GM12865 (cell line): ENCODE measurements at regions not wholly inside any gene's neighbourhood (a gene's known extent, or its start where the extent isn't known, plus 50 kb on each side); places are given as distances from the start of the nearest gene placed in this dataset.
"Not testable (repeated sequence)": the region's sequence is repeated elsewhere in the genome, so short reads cannot be mapped to it uniquely, and the experiment has no call there.

Source experiments
- DNase-seq: peaks from one replicate; pipeline ENCODE4 v3.0.0; 2010; ENCODE audit warnings: low read depth
- H3K4me3 ChIP-seq: 2 replicates; pipeline ENCODE4 v1.5.1; 2011; ENCODE audit warnings: mild to moderate bottlenecking, low read depth, low read length, control low read depth
- TF ChIP-seq, protein P1 (sequence below): IDR thresholded peaks from 2 replicates; pipeline ENCODE4 v1.5.1; 2011; ENCODE audit warnings: low read length, control low read depth, low read depth, inconsistent platforms; ENCODE audit not compliant: insufficient read depth; ENCODE audit errors: missing control alignments

DNA sequence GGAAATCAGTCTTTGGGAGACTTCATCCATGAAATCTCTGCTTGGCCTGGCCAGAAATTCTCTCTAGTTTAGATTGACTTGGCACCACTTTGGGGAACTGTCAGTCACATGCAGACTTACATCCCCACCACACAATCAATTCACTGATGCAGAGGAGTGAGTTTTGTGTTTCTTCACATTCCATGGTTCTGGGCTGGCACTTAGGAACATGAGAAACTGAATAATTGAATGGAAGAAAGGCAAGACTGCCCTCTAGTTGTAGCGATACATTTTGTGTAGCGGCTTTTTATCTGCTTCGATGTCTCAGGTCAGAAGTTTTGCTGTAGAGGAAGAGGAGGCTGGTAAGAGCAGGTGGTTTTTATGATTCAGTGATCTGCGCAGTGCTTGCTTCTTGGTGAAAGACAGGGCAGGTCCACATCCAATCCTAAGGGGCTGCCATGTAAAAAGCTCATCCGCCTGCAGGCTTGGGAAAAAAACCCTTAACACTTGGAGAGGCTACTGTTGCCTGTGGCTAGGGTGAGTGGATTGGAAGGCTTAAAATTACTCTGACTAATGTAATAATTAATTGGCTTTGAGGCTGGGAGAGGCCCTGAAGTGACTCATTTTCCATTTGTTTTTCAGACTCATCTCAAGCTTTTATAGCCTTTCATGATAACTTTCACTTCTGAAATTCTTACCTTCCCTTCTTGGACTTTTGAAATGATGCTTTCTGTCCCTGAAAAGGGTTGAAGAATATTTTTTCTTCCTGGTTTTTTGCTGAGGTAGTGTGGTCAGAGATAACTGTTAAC is 75.4 kb upstream of the LPCAT1 start:
- DNase-seq = peak; percentile 54
- TF ChIP-seq, protein P1, sequence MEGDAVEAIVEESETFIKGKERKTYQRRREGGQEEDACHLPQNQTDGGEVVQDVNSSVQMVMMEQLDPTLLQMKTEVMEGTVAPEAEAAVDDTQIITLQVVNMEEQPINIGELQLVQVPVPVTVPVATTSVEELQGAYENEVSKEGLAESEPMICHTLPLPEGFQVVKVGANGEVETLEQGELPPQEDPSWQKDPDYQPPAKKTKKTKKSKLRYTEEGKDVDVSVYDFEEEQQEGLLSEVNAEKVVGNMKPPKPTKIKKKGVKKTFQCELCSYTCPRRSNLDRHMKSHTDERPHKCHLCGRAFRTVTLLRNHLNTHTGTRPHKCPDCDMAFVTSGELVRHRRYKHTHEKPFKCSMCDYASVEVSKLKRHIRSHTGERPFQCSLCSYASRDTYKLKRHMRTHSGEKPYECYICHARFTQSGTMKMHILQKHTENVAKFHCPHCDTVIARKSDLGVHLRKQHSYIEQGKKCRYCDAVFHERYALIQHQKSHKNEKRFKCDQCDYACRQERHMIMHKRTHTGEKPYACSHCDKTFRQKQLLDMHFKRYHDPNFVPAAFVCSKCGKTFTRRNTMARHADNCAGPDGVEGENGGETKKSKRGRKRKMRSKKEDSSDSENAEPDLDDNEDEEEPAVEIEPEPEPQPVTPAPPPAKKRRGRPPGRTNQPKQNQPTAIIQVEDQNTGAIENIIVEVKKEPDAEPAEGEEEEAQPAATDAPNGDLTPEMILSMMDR = peak; percentile 15

DNA sequence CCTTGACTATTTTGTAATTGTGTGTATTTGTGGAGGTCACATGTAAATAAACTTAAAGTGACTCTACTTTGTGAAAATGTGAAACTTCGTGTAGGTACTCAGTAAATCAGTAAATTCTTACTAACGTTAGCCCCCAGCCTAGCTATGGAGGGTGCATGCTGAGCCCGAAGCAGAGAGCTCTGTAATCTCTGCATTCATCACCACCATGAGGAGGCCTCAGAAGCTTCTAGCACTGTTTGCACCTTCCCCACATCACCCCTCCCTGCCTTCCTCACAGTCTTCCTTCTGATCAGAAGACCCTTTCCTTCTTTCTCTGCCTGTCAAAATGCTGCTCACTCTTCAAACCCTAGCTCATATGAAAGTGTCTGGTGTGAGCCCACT is 73.3 kb upstream of the LPCAT1 start:
- DNase-seq = peak; percentile 29
- H3K4me3 ChIP-seq = peak overlapping the region; percentile 39

More for the DNA sequence above, 75.4 kb upstream of the LPCAT1 start:
- not testable (repeated sequence) for H3K4me3 ChIP-seq

DNA sequence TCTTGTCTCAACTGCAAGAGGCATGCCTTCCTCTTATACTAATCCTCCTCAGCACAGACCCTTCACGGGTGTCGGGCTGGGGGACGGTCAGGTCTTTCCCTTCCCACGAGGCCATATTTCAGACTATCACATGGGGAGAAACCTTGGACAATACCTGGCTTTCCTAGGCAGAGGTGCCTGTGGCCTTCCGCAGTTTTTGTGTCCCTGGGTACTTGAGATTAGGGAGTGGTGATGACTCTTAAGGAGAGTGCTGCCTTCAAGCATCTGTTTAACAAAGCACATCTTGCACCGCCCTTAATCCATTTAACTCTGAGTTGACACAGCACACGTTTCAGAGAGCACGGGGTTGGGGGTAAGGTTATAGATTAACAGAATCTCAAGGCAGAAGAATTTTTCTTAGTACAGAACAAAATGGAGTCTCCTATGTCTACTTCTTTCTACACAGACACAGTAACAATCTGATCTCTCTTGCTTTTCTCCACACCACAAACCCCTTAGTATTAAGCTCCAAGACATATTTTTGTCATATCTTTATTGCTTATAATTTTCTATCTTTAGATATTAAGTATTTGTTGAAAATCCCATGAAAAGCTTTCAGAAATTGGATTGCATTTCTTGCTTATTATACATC is 72.8 kb upstream of the LPCAT1 start:
- H3K4me3 ChIP-seq, DNase-seq: not testable (repeated sequence)

DNA sequence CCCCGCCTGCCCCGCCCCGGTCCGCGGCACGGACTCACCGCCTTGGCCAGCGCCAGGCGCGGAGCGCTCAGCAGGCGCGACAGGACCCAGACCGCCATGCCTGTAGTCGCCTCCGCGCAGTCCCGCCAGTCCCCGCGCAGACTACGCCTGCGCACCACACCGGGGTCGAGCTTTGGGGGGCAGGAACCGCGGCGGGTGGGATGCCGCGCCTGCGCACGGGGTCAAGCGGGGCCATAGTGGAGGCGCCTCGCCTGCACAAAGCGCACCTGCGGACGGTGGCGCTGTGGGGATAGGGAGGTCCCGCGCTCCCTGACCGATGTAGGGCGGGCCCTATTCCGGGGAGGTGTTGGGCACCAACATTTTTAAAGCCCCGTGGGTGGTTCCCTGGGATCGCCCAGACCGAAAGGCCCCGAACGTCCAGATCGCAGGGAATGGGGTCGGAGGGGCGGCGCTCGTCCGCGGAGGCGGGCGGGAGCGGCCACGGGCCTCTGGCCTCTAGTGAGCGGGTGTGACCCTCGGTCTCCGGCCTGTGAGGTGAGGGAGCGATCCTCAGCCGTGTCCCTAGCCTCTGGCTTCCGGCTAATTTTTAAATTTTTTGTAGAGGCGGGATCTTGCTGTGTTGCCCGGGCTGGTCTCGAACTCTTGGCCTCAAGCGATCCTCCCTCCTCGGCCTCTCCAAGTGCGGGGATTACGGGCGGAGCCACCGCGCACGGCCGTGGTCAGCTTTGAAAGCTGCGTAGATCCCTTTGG is 70.8 kb upstream of the LPCAT1 start:
- peak; percentile 97 for DNase-seq
- H3K4me3 ChIP-seq = peak overlapping the region; percentile 82
- TF ChIP-seq, protein P1 = peak; percentile 70

DNA sequence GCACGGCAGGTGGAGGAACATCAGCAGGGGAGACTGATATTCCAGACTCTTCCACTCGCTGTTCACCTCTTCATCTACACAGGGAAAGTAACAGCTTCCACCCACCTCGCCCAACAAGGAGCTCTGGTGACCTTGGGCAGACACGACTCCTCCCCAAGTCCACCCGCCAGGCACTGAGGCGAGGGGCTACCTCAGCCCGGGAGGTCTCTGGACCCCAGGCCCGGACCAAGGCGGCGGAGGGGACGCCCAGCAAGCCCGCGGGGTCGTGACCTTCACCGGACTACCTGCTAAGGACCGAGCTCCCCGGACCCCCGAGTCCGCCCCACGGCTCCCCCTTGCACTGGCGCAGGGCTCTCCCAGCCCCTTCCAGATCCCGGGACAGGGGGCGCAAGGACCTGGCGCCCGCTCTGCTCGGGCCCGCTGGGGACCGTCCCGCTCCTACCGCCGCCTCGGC is 70.2 kb upstream of the LPCAT1 start:
- TF ChIP-seq, protein P1 = no peak
- no peak for DNase-seq
- H3K4me3 ChIP-seq = peak overlapping the region; percentile 82

DNA sequence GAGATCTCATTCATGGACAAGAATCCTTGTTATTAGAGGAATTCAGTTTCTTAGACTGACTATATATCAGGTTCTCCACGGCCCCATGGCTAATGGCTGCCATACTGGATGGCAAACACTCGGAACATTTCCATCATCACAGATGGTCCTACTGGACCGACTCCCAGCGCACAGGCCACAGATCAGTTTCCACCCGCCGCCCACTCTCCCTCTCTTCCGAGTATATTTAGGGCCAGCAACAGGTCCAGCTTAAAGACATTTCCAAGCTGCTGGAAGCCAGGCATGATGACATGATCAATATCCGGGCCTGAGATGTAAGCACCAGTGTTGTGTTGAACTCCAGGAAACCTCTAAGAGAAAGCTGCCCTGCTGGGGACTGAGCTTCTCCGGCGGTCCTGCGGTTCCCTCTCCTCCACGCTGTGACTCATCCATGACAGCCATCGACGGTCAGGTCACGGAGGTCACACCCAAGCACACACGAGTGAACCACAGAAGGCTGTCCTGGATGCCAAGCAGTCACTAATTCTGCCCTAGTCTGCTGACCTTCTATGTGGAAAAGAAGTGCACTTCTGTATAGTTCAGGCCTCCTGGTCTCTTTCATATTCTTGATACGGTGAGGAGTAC is 64.4 kb upstream of the LPCAT1 start:
- H3K4me3 ChIP-seq = not testable (repeated sequence)

DNA sequence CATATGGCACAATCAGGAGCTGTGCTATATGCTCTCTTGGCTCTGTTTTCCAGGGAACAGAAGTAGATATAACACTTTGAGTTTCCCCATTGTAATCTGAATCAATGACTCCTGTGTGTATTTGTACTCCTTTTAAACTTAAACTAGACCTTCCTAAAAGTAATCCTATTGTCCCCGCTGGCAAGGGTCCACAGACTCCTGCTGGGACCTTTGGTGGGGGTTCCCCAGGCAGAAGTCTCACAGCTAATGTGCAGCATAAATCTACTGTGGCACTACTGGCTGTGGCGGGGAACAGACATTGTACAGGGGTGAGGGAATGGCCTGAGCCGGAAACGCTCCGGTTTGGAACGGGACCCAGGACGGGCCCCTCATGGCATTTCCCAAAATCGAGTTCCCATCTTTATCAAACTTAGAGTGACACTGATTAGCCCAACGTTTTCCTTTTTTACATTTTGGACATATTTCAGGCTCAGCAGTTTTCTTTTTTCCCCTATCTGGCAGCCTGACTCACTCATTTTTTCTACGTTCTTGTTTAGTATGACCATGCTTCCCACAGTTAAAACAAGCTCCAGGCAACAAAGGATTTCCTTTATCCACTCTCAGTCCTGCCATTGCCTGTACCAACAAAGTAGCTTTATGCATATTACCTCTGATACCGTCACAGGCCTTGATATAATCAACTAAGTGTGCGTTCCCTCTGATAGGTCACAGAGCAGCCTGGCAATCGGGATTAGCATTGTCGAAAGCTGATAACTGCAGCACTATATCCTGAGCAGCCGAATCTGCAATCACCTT is 59.5 kb upstream of the LPCAT1 start:
- not testable (repeated sequence) for DNase-seq, H3K4me3 ChIP-seq

More for the DNA sequence above, 64.4 kb upstream of the LPCAT1 start:
- not testable (repeated sequence) for DNase-seq

DNA sequence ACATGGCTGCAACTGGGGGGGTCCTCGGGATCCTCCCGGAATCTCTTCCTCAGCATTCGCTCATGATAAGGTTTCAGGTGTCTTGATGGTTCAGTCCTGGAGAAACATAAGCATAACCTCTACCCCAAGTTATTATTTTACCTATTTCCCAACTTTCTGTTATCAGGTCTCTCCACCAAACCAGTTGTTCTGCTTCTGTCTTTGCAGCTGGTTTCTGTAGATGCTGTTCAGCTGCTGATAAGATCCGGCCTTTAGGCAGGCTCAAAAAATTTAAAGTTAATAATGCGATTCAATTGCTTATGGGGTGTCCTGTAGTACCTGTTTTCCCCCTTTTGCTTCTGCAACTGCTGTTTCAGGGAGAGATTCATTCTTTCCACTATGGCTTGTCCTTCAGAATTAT is 55.6 kb upstream of the LPCAT1 start:
- not testable (repeated sequence) for DNase-seq, H3K4me3 ChIP-seq

DNA sequence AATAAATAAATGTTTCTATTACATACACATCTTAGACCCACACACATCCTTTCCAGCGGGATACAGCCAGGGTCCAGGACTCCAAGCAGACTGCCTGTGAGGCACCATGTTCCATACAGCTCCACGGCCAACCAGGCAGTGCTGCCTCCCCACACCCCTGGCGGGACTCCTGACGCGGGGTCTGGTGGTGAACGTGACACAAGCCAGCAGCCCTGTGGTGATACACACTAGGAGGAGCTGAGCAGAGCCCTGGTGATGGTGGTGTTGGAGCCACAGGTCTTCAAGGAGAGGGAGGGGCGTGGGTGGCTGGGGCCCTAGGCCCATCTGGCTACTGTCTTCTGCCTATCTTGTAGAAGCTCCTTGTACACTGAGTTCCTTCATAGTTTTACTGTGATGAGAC is 53.1 kb upstream of the LPCAT1 start:
- not testable (repeated sequence) for H3K4me3 ChIP-seq, DNase-seq

DNA sequence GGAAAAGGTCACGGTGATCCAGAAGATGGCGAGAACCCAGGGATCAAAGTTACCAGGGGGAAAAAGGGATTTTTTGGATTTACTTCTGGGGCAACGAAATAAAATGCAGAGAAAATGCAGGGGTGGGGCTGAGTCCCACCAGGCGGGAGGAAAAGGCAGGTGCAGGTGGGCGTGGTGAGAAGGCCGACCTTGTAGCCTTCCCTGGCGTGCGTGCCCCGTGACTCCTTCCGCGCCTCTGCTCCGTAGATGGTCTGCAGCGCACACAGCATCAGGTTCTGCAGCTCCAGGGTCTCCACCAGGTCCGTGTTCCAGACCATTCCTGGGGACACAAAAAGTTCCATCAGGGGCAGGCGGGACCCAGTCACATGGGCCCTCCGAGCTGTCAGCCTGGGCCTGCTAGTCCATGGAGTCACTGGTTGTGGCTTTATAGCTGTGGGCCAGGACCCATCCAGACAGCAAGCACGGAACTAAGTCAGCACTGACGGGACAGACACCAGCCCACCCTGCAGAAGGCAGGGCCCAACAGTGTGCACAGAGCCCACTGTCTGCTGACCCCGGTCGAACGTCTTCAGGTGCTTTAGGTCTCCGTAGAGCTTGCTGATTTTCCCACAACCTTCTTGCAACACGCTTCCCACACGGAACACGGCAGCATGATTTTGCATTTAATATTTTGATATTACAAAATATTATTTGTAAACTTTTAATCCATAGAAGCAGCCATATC is 52.4 kb upstream of the LPCAT1 start:
- DNase-seq, H3K4me3 ChIP-seq: not testable (repeated sequence)

DNA sequence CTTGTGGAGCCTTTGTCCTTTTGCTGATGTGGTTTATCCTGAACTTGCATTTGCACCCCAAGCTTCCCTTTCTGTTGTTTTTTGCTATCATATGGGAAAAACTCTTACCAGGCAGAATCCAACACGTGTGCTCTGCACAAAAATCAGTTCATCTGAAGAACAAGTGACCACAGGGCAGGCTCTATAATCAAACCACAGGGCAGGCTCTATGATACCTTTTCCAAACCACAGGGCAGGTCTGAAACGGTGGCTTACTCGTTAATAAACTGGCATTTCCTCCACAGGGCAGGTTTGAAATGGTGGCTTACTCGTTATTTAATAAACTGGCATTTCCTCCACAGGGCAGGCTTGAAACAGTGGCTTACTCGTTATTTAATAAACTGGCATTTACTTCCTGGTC is 51.7 kb upstream of the LPCAT1 start:
- DNase-seq, H3K4me3 ChIP-seq: not testable (repeated sequence)

DNA sequence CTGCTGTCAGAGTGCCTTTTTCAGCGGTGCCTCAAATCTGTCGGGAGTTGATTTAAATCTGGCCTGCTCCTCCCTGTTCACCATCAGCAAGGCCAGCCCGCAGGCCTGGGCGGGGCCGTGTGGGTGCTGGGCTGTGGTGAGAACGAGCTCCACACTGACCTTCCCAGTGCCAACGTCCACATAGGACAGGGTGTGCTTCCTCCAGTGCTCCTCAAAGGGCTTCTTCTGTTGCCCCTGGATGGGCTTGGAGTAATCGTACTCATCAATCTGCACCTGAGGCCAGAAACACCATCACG is 50.2 kb upstream of the LPCAT1 start:
- not testable (repeated sequence) for H3K4me3 ChIP-seq, DNase-seq

DNA sequence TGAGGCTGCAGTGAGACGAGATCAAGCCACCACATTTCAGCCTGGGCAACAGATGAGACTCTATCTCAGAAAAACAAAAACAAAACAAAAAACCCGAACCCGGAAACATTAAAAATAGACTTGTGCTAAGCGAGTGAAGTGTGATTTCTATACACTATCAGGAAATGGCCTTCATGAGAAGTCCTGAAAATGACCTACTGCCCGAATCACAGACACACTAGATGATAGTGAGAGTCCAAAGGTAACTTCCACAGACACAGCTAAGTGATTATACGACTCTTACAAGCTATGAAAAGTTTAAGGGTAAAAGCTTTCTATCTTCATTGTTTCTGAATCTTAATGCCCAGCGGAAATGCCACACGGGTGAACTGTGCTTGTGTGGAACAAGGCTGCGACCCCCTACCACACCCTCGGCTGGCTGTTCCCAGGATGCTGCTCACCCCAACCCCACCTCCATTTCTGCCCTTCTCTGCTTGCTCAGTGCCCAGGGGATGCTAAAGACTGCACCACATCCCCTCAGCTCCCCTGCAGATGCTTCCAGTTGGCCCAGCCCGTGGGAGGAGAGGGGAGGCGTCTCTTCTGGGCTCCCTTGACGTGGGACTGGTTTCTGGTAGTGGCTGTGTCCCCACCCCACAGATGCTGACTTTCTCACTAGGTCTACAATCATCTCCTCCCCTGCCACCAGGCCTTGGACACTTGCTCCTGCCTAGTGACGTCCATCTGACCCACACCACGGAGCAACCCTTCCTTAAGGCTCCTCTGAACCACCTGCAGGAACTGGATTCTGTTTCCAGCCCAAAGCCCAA is 49.7 kb upstream of the LPCAT1 start:
- DNase-seq, H3K4me3 ChIP-seq: not testable (repeated sequence)
